GM19455 (cell line): ENCODE measurements at regions not wholly inside any gene's neighbourhood (a gene's known extent, or its start where the extent isn't known, plus 50 kb on each side); places are given as distances from the start of the nearest gene placed in this dataset.
"Not testable (repeated sequence)": the region's sequence is repeated elsewhere in the genome, so short reads cannot be mapped to it uniquely, and the experiment has no call there.

Source experiments
- ATAC-seq: cut with Tn5 transposase; IDR thresholded peaks from one replicate; pipeline ENCODE4 v1.9.1; 2021; ENCODE audit not compliant: unreplicated experiment

DNA sequence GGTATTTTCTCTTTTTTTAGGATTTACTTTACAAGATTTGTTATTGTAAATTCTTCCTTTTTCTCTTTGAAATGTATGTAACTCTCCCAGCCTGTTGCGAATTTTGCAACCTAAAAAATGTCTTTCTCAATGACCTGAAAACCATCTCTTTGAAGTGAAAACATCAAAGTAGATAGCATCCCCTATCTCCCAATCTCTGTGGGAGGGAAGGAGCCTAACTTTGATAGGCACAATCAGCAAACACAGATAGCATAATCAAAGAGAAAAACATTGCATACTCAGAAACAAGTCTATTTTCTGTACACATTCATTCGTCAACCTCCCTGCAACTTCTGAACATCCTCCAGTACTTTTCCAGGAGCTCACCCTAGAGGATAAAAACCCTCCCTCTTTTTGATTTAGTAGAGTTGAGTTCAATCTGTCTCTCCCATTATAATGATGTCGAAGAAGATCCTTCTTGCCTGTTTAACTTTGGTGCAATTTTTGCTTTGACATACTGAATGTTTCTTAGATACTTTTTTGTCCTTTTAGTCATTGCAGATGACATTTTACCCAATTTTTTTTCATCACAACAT lies 849.2 kb upstream of the LRFN5 start:
- no peak for ATAC-seq

- ATAC-seq, result no peak
Observed at GRCh38 chr14:40733206-40733605, 873.5 kb upstream of the LRFN5 start.

- no peak for ATAC-seq
Observed at GRCh38 chr14:40727107-40727506, 879.6 kb upstream of the LRFN5 start.

DNA sequence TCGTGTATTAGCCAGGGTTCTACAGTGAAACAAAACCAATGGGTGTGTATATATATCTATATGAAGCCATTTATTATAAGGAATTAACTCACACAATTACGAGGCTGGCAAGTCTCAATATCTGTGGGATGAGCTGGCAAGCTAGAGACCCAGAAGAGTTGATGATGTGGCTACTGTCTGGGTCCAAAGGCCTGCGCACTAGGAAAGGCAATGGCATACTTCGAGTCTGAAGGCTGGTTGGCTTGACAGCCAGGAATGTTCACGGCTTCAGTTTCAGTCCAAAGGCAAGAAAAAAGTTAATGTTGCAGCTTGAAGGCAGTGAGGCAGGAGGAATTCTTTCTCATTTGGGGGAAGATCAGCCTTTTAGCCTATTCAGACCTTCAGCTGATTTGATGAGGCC lies 893.3 kb upstream of the LRFN5 start:
- no peak for ATAC-seq

DNA sequence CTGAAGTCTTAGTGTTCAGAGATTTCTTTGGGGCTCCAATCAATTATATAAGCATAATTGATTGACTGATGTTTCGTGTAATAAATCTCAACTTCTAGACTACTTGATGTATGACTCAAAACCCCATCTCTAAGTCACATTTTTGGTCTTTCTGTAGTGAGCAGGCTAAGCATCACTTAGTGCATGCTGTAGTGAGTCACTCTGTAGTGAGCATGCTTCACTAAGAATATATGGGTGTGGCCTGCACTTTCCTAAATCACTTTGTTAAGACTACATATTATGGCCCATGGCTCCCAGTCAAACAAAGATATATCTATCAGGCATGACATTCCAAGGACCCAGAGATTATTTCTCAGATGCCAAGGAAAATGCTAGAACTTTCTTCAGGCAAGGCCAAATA lies 909.4 kb upstream of the LRFN5 start:
- no peak for ATAC-seq

DNA sequence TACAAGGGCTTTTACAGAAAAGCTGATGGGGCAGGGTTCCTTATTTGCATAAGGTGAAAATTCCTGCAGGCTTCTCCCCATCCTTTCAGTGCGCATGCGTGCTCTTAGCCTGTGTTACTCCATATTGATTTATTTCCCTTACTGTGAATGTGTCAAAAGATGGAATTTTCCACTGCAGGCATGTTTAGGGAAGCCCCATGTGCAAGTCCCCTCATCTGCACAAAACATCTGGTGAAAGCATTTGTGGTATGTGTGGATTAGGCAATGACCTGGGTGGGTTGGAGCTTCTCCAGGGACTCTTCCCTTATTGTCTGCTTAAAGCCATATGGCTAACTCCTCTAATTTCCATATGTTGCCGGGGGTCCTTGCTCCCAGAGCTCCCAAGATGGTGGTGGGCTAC lies 912.7 kb upstream of the LRFN5 start:
- no peak for ATAC-seq

GRCh38 chr14:40691066-40691465 lies 915.6 kb upstream of the LRFN5 start:
- no peak for ATAC-seq

GRCh38 chr14:40685764-40686163 lies 920.9 kb upstream of the LRFN5 start:
- ATAC-seq, result no peak

DNA sequence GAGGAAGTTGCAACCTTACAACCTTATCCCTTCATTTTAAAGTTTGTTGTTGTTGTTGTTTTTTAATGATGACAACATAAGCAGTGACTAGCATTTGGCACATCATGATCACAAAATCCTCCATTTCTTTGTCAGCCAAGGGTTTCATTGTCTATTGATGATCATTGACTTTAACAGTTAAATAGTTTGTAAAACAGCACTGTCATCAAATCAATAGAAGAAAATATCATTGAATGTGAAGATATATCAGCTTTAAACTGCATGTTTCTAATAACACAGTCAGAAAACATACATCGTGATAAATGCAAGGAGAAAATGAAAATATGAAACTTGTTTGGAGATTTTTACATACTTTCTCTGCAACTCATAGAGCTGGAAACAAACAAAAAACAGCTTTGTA lies 922.3 kb upstream of the LRFN5 start:
- no peak for ATAC-seq

DNA sequence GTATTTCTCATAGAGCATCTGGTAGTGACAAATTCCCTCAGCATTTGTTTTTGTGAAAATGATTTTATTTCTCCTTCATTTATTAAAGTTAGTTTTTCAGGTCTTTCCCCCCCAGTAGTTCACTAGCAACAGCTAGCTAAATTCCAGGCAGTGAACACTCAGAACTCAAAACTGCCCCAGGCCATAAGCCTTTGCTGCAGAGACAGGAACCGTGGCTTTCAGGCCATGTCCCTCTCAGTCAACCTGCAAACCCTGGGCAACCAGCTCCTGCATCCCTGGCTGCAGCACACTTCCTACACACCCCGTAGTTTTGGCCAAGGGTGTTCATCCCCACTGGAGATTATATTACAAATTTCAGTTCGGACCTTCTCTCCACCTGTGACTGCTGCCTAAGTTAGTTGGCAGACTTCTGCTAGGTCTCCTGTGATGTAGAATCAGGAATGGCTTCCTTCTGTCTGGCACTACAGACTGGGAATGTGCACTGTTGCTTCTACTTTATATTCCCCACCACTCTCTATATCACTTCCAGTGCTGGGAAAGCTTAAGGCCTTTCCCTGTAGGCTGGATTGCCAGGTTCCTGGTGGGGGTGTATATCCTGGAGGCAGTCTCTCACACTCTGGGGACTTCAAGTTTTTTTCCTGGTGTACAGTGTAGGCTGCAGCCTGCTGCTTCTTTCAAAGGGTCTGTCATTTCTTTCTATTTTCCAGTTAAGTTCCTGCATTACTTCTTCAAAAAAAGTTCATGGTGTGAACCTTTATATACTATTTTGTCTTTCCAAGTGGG lies 924.4 kb upstream of the LRFN5 start:
- ATAC-seq, result no peak

GRCh38 chr14:40679256-40679655 lies 927.4 kb upstream of the LRFN5 start:
- ATAC-seq, result no peak

DNA sequence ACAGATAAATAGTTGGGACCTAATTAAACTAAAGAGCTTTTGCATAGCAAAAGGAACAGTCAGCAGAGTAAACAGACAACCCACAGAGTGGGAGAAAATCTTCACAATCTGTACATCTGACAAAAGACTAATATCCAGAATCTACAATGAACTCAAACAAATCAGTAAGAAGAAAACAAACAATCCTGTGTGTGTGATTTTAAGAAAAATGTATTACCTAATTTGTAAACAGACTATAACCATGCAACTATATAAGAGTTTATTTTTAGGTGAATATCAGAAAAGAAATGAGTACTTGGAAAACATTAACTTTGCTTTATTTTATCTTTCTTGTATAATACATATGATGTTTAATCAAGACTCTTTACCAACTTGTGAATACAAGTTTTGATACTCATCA lies 929.5 kb upstream of the LRFN5 start:
- ATAC-seq, result not testable (repeated sequence)

DNA sequence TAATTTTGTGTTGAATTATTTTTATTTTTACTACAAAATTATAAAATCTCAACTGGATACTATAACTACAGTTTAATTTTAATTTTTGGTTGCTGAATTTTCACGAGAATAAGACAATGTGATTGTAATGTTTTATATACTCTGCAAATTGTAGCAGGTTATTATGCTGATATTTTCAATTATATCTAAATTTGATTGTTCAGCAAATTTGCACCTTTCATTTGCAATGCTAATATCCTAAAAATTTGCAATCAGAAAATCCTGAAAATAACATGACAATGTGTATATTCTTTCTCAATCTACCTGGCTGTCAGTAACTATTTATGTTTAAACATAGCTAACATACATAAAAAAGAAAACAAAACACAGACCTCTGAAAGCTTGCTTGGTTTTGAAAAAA lies 932.2 kb upstream of the LRFN5 start:
- no peak for ATAC-seq

- ATAC-seq, result no peak
Observed at GRCh38 chr14:40656311-40656710, 950.4 kb upstream of the LRFN5 start.

DNA sequence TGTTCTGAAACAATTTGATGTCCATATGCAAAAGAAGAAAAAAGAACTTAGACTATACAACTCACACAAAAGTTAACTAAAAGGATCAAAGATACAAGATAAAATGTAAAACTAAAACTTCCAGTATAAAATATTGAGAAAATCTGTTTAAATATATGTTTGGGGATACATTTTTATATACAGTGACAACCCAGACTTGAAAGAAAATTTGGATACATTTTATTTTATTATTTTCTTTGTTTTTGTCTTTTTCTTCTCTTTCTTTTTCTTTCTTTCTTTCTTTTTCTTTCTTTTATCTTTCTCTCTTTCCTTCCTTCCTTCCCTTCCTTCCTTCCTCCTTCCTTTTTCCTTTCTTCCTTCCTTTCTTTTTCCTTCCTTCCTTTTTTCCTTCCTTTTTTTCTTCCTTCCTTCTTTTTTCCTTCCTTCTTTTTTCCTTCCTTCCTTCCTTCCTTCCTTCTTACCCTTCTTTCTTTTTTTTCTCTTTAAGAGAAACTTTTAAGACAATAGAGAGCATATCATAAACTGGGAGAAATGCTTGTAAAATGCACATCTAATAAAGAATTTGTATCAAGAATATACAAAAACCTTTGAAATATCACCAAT lies 954.5 kb upstream of the LRFN5 start:
- ATAC-seq, result no peak

- ATAC-seq, result no peak
Observed at GRCh38 chr14:40630471-40630870, 976.2 kb upstream of the LRFN5 start.

GRCh38 chr14:40629551-40630137 lies 977.0 kb upstream of the LRFN5 start:
- ATAC-seq, result not testable (repeated sequence)

DNA sequence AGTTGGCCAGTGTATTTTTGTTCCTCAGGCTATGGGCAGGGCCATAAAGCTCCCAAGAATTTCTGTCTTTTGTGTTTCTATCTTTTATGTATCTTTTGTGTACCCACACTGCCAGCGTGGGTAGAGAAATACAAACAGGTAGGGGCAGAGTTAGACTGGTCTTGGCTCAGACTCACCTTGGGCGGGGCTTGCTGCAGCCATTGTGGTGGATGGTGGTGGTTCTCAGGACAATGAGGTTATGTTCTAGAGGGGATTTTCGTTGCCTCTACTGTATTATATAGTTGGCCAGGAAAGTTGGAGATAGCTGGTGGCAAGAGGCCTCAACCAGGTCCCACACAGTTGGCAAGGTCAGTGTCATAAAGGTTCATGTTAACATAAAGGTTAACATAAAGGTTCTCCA lies 977.5 kb upstream of the LRFN5 start:
- ATAC-seq, result no peak

GRCh38 chr14:40623643-40624042 lies 983.0 kb upstream of the LRFN5 start:
- ATAC-seq, result no peak

DNA sequence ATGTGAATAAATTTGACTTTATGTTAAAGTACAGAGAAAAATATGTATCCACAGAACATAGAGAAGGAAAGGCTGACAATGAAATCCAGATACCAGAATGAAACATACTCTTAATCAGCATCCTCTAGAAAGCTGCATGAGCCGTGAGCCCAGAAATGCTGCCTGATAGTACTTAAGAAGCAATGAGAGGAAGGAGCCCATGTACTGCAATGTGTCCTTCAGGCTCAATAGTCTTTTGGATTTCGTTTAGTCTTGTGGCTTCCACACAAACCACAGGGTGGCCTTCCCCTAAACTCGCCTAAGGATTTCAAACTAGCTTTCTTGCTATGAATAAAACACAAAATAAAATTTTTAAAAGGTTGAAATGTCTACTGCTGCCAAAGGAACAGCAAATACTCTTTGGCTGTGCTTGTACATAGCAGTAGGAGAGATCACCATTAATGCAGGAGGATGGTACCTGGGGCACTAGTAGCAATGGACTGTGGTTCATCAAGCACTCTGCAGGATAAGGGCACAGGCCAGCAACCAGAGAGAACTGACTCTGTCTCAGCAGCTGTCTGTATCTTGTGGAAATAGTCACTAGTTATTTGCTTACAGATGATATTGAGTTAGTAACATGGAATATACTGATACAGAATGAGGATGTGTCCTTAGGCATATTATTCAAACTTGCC lies 988.3 kb upstream of the LRFN5 start:
- ATAC-seq, result no peak

GRCh38 chr14:40616579-40616978 lies 990.1 kb upstream of the LRFN5 start:
- ATAC-seq, result no peak

DNA sequence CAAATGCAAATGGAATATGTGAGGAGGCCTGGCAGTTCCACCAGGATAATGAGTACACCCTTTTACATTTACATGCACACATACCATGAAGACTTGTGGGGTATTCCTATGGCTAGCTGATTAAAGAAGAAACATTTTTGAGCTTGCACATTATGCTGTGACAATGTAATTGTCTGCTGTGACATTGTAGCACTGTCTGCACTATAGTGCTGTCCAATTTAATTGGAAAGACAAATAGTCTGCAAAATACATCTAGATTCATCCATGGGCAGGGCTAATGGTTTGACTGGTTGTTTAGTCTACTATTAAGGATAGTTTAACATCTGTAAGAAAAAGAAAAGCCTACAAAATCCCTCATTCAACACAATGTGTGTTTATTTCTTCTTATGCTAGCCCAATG lies 1005.6 kb upstream of the LRFN5 start:
- ATAC-seq, result no peak
